ENCODE measurements at regions not wholly inside any gene's neighbourhood (a gene's known extent, or its start where the extent isn't known, plus 50 kb on each side); places are given as distances from the start of the nearest gene placed in this dataset.

- no peak for DNase-seq (ENCODE audit: low read depth)
Measured at GRCh38 chr12:47558625-47559345, 147.0 kb downstream of the RPAP3 start.

DNA sequence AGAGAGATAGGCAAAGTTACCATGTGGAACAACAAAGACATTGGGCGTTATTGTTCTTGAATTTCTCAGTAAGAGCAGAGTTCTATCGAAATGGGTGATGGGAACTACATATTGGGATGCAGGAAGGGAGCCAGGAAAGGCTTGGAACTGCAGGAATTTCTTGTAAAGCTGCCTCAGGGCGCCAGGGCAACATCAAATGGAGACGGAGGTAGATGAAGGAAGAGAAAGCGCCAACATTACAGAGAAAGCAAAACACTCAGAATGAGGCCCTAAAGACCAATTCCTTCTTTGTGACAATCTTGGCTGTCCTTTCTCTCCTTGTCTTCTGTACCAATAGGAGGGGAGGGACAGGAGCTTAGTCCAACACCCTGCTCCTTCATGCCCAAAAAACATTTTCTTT lies 148.4 kb downstream of the RPAP3 start:
- no peak for DNase-seq (ENCODE audit: low read depth)

DNA sequence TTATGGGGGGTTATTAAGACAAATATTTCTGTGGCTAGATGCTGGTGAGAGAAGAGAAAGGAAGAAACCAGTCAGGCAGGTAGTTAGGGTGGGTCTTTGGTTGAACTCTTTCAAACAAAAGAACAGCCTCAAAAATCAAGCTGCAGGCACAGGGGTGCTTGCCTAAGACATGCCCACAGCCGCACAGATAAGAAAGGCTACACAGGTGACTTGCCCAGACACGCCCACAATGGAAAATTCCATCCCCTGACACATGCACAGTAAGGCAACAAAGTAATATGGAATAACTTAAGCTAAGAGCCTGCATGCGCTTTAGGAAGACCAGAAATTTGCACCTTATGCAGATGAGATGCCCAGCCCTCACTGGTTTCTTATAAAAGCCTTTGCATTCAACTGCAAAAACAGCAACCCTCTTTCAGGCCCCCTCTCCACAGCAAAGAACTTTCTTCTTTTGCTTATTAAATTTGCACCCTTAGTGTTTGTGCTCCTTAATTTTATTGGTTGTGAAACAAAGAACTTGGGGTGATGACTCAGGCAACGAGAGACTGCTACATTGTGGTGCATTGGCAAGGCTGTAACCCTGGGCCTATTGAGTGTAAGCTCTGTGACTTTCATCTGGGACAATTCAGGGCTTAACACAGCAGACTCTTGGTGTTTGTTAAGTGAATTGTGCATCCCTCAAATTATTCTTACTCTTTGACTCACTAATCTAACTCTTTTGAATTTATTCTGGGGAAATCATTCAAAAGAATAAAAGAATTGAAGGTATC lies 149.4 kb downstream of the RPAP3 start:
- DNase-seq (ENCODE audit: low read depth), result no peak

- no peak for DNase-seq (ENCODE audit: low read depth)
Measured at GRCh38 chr12:47554046-47554653, 151.7 kb downstream of the RPAP3 start.

DNA sequence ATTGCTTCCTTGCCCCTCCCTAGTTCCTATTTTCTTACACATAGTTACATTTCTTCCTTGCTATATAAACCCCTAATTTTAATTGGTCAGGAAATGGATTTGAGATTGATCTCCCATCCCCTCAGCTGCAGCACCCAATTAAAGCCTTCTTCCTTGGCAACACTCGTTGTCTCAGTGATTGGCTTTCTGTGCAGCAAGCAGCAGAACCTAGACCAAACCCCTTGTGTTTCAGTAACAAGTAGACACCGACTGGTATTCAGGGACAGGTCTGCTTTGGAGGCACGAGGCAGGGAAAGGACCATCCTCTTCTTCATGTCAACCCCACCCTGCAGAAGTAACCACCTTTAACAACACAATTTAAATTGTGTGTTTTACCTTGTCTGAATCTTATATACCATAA lies 152.6 kb downstream of the RPAP3 start:
- DNase-seq (ENCODE audit: low read depth), result no peak

DNA sequence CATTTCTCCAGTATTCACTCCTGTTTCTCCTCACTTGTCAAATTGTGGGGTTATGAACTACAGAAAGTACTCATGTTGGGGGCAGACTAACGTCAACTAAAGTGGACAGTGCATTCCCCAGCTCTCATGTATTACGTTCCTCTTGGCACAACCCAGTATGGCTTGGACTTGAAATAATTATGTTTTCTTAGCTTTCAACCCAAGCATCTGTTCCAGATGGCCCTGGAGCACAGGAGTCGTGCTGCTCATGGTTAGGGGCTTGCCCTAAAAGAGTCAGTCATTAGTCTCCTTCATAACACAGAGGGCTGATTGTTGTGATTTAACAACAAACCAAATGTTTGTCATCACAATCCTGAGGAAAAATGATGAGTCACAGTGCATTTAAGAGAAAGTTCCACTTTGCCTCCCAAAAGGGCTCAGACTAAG lies 154.4 kb downstream of the RPAP3 start:
- peak; percentile 25 for DNase-seq (ENCODE audit: low read depth)

DNA sequence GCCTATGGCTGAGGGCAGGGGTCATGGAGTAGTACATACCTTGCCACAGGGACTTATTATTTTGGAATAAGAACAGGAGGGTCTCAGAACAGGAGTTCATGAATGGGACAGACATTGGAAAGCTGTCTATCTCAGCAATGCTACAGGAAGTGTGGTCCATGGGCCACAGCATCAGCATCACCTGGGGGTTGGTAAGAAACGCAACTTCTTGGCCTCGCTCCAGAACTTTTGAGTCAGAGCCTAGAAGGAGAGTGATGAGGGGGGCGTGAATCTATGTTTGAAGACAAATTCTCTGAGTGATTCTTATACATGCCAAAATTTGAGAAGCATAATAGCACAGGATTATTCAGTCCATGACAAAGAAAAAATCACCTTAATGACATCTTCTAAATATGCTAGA lies 156.6 kb downstream of the RPAP3 start:
- DNase-seq (ENCODE audit: low read depth), result no peak

DNA sequence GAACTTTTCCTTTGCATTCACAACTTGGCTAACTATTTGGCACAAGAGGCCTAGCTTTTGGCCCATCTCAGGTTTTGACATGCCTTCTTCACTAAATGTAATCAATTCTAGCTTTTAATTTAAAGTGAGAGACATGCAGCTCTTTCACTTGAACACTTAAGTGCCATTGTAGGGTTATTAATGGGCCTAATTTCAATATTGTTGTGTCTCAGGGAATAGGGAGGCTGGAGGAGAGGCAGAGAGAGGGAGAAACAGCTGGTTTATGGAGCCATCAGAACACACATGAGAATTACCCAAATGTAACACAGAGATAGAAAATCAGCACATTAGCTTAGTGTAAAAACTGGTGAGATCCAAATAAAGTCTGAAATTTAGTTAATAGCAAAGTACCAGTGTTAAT lies 157.4 kb downstream of the RPAP3 start:
- DNase-seq (ENCODE audit: low read depth), result no peak

GRCh38 chr12:47547077-47547476 lies 158.8 kb downstream of the RPAP3 start:
- DNase-seq (ENCODE audit: low read depth), result no peak

- no peak for DNase-seq (ENCODE audit: low read depth)
Measured at GRCh38 chr12:47545938-47546609, 159.8 kb downstream of the RPAP3 start.

- no peak for DNase-seq (ENCODE audit: low read depth)
Measured at GRCh38 chr12:47534695-47535094, 171.1 kb downstream of the RPAP3 start.

DNA sequence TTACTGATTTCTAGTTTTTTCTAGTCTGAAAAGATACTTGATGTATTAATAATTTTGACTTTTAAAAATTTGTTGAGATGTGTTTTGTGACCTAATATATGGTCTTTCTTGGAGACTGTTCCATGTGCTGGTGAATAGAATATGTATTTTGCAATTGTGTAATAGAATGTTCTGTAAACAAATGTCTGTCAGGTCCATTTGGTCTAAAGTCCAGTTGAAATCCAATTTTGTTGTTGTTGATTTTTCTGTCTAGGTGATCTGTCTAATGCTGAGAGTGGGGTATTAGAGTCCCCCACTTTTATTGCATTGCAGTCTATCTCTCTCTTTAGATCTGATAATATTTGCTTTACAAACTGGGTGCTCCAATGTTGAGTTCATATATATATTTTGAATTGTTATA lies 175.8 kb downstream of the RPAP3 start:
- DNase-seq (ENCODE audit: low read depth), result no peak

- peak; percentile 67 for DNase-seq (ENCODE audit: low read depth)
Measured at GRCh38 chr12:47527816-47528215, 178.0 kb downstream of the RPAP3 start.

DNA sequence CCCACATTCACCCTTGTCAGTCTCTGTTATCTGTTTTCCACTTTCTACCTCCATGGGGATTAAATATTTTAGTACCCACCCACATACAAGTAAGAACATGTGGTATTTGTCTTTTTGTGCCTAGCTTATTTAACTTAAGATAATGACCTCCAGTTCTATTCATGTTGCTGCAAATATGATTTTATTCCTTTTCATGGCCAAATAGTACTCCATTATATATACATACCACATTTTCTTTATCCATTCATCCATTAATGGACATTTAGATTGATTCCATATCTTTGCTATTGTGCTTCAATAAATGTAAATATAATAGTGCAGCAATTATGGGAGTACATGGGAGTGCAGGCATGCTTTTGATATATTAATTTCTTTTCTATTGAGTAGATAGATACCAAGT lies 185.8 kb downstream of the RPAP3 start:
- DNase-seq (ENCODE audit: low read depth), result no peak

- DNase-seq (ENCODE audit: low read depth), result no peak
Measured at GRCh38 chr12:47517122-47517521, 188.7 kb downstream of the RPAP3 start.

GRCh38 chr12:47509398-47509851 lies 196.4 kb downstream of the RPAP3 start:
- peak; percentile 96 for DNase-seq (ENCODE audit: low read depth)

- DNase-seq (ENCODE audit: low read depth), result no peak
Measured at GRCh38 chr12:47507221-47507620, 198.6 kb downstream of the RPAP3 start.

- DNase-seq (ENCODE audit: low read depth), result peak; percentile 45
Measured at GRCh38 chr12:47504775-47505446, 200.9 kb downstream of the RPAP3 start.

DNA sequence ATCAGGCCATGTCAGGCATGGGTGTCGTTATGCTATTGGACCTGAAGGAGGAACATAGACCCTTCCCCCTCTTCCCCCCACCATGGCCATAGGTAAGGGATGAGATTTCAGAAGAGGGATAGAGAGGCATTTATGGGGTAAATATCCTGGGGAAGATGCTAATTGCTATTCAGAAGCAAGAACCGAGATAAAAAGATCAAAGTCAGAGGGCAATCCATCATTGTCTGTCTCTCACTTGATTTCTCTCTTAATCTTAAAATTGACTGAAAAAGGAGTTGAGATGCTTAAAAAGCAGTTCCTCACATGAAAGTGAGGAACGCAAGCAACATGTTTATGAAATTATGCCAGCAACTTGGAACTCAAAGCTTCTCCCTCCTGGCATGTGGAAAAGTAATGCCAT lies 212.0 kb downstream of the RPAP3 start:
- no peak for DNase-seq (ENCODE audit: low read depth)

DNA sequence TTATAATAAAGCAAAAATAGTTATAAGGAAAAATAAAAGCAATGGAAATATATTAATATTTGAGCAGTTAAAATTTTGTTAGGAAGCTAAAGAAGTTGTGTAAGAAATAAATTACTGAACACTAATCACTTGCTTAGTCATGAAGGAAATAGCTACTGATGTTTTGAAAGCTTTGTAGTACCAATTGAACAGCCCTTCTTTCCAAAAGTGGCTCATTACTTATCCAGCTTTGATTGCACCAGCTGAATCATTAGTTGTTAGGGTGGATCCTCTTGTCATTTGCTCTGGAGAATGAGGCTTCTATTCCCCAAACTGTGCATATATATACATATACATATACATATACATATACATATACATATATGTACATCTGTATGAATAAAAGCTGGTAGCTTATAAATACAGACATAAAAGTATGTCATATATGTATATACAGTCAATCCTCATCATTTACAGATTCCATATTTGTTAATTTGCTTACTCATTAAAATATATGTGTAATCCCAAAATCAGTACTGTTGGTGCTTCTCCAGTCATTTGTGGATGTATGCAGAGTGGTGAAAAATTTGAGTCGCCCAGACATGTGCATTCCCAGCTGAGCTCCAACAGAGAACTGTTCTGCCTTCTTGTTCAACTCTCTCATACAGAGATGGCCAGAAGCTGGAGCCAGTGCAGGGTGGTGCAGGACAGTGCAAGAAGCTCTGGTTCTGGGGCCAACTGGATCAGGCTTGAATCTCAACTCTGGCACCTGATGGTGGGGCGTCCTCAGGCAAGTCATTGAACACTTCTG lies 214.1 kb downstream of the RPAP3 start:
- no peak for DNase-seq (ENCODE audit: low read depth)

- DNase-seq (ENCODE audit: low read depth), result no peak
Measured at GRCh38 chr12:47488888-47489287, 216.9 kb downstream of the RPAP3 start.
